T-helper 2 cell treated with Interferon-gamma antibody and Interleukin-4, amounts not matched to agents 5 μg/mL and 100 μg/mL, for 36 hours (primary cell): ENCODE measurements at regions not wholly inside any gene's neighbourhood (a gene's known extent, or its start where the extent isn't known, plus 50 kb on each side); places are given as distances from the start of the nearest gene placed in this dataset.
"Not testable (repeated sequence)": the region's sequence is repeated elsewhere in the genome, so short reads cannot be mapped to it uniquely, and the experiment has no call there.

Experiments
- DNase-seq: peaks from one replicate; pipeline ENCODE4 v3.0.0; 2021; ENCODE audit warnings: low spot score
- H3K27ac Mint-ChIP-seq: one replicate; pipeline ENCODE4 v1.8.0; 2021; ENCODE audit warnings: mild to moderate bottlenecking, mixed read lengths
- H3K27me3 Mint-ChIP-seq: one replicate; pipeline ENCODE4 v1.8.0; 2021; ENCODE audit warnings: low read depth, mixed read lengths
- H3K36me3 Mint-ChIP-seq: one replicate; pipeline ENCODE4 v1.8.0; 2021; ENCODE audit warnings: low read depth, mixed read lengths
- H3K4me1 Mint-ChIP-seq: one replicate; pipeline ENCODE4 v1.8.0; 2021; ENCODE audit warnings: low read depth, mixed read lengths
- H3K4me3 Mint-ChIP-seq: one replicate; pipeline ENCODE4 v1.8.0; 2022; ENCODE audit warnings: mild to moderate bottlenecking, moderate library complexity, mixed read lengths
- H3K9me3 Mint-ChIP-seq: one replicate; pipeline ENCODE4 v1.8.0; 2021; ENCODE audit warnings: mixed read lengths

DNA sequence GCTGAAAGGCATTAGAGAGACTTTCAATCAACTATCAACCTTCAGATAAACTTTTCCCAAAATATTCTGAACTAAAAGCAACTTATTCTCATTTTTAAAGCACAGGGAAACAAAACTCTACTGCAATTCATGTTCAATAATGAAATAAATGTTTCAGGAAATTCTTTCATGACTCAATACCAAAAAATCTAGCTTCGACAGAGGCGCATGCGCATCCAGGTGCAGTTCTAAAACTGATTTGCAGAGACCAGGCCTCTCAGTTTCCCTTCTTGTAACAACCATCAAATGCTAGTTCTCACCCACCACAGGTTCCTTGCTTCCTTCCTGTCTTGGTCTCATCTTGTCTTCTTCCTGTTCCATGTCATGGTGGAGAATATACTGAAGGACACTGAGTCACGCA is 55.3 kb upstream of the NRBF2 start:
- DNase-seq = no peak
- H3K27me3 Mint-ChIP-seq = peaks cover 5% of the 10 kb centered on the region

DNA sequence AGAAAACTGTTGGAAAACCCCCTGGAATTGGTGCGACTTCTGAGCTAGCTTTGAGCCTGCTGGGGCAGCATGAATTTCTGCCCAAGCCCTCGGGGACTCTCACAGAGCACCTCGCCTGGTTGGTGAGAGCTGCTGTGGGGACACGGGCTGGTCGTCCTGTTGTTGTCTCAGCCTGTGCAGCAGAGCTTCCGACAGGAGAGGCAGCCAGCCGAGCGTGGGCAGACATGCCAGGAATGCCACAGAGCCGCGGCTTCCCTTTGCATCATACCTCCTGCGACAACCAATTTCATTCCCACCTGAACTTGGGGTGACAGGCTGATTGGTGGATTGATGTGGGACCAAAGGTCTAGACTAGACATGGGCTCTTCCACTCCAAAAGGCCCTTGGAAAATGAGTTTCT is 60.2 kb upstream of the NRBF2 start:
- H3K27ac Mint-ChIP-seq = no peak overlapping the region
- no peaks in the 10 kb centered on the region for H3K9me3 Mint-ChIP-seq
- no peak for DNase-seq
- peaks cover 11% of the 10 kb centered on the region for H3K4me1 Mint-ChIP-seq
- H3K36me3 Mint-ChIP-seq = no peaks in the 10 kb centered on the region
- no peak overlapping the region for H3K4me3 Mint-ChIP-seq
- peaks cover 4% of the 10 kb centered on the region for H3K27me3 Mint-ChIP-seq

More for the DNA sequence above, 55.3 kb upstream of the NRBF2 start:
- no peaks in the 10 kb centered on the region for H3K36me3 Mint-ChIP-seq
- H3K4me1 Mint-ChIP-seq = peaks cover 5% of the 10 kb centered on the region
- H3K9me3 Mint-ChIP-seq = no peaks in the 10 kb centered on the region
- H3K27ac Mint-ChIP-seq = no peak overlapping the region
- no peak overlapping the region for H3K4me3 Mint-ChIP-seq

DNA sequence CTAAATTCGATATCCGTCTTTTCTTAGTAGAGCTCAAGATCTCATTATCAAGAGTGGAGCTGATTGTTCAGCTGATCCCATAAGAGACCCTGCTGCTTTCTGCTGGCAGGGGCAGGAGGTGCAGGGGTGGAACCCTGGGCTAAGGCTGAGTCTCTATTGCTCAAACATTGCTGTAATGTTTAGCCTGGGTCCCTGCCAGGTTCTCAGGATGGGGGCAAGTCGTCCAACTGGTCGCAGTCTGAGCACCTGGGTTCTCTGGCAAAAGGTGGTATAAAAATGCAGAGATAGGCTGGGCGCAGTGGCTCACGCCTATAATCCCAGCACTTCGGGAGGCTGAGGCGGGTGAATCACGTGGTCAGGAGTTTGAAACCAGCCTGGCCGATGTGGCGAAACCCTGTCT is 62.0 kb upstream of the NRBF2 start:
- Mint-ChIP-seq H3K27ac (no peak overlapping the region), H3K9me3 (no peaks in the 10 kb centered on the region), H3K27me3 (peaks cover 4% of the 10 kb centered on the region), H3K4me3 (no peak overlapping the region), H3K4me1 (peaks cover 9% of the 10 kb centered on the region), H3K36me3 (no peaks in the 10 kb centered on the region)
- DNase-seq = no peak

DNA sequence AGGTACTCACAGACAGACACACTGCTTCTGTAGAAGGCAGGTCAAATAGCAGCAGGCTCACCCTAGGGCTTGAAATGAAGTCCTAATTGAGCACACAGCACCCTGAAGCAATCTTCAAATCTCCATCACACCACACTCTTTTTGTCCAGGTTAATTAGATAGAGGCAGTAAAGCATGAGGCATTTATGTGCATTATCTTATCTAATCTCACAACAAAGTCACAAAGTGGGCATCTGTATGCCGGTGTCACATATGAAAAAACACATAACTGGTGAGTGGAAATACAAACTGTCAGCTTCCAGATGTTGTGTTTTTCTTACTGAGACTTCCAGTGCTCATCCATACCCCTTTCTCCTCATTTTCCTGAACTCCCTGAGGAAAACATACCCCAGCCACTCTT is 63.8 kb upstream of the NRBF2 start:
- no peaks in the 10 kb centered on the region for H3K9me3 Mint-ChIP-seq
- peaks cover 13% of the 10 kb centered on the region for H3K4me1 Mint-ChIP-seq
- no peaks in the 10 kb centered on the region for H3K36me3 Mint-ChIP-seq
- no peak overlapping the region for H3K4me3 Mint-ChIP-seq
- no peak overlapping the region for H3K27ac Mint-ChIP-seq
- peaks cover 13% of the 10 kb centered on the region for H3K27me3 Mint-ChIP-seq
- DNase-seq = no peak

DNA sequence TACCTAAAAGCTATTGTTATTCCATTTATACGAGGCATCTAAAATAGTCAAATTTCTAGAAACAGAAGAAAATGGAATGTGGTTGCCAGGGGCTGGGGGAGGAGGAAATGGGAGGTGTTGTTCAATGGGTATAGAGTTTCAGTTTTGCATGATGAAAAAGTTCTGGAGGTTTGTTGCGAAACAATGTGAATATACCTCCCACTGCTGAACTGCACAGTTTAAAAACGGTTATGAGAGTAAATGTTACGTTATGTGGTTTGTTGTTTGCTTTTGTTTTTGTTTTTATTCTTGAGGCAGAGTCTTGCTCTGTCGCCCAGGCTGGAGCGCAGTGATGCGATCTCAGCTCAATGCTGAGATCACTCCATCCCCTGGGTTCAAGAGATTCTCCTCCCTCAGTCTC is 64.9 kb upstream of the NRBF2 start:
- Mint-ChIP-seq H3K27ac (no peak overlapping the region), H3K36me3 (no peaks in the 10 kb centered on the region), H3K9me3 (no peaks in the 10 kb centered on the region), H3K4me3 (peak overlapping the region; percentile 23), H3K27me3 (peaks cover 11% of the 10 kb centered on the region), H3K4me1 (peaks cover 16% of the 10 kb centered on the region)
- peak; percentile 40 for DNase-seq

DNA sequence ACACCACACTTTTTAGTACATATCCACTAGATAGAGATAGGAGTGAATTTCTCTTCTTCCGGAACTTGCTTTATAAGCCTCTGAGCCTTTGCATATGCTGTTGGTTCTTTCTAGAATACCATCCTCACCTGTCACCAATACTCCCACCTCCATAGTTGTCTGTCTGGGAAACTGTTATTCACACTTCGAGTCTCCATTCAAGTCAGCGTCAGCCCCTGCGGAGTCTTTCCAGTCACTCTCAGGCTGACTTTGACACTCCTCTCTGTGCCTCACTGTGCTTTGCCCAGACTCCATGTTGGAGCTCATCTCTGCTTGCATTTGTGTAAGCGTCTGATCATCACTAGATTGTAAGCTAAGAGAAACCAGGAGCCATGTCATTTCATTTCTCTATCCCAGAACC is 66.5 kb upstream of the NRBF2 start:
- no peaks in the 10 kb centered on the region for H3K36me3 Mint-ChIP-seq
- no peaks in the 10 kb centered on the region for H3K9me3 Mint-ChIP-seq
- no peak for DNase-seq
- H3K4me3 Mint-ChIP-seq = no peak overlapping the region
- no peak overlapping the region for H3K27ac Mint-ChIP-seq
- peaks cover 16% of the 10 kb centered on the region for H3K4me1 Mint-ChIP-seq
- H3K27me3 Mint-ChIP-seq = peaks cover 9% of the 10 kb centered on the region

DNA sequence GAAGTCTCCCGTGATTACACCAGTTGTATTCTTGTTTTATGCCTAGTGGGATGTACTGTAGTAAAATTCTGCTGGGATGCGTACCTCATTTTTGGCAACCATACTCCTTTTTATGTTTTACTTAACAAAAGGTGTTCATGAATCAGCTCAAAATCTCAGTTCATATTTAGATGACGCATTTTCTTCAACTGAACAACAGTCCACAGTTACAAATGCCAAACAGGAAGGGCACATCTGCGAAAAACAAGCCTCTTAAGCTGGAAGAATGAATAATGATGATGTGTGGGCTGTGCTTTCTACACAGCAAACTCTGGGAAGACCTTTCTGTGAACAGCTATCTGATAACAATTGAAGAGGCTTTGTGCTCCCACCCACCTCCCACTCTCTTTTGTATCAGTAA is 68.4 kb upstream of the NRBF2 start:
- H3K27ac Mint-ChIP-seq = no peak overlapping the region
- no peak overlapping the region for H3K4me3 Mint-ChIP-seq
- no peaks in the 10 kb centered on the region for H3K36me3 Mint-ChIP-seq
- DNase-seq = peak; percentile 39
- no peaks in the 10 kb centered on the region for H3K9me3 Mint-ChIP-seq
- peaks cover 16% of the 10 kb centered on the region for H3K4me1 Mint-ChIP-seq
- H3K27me3 Mint-ChIP-seq = peaks cover 9% of the 10 kb centered on the region

DNA sequence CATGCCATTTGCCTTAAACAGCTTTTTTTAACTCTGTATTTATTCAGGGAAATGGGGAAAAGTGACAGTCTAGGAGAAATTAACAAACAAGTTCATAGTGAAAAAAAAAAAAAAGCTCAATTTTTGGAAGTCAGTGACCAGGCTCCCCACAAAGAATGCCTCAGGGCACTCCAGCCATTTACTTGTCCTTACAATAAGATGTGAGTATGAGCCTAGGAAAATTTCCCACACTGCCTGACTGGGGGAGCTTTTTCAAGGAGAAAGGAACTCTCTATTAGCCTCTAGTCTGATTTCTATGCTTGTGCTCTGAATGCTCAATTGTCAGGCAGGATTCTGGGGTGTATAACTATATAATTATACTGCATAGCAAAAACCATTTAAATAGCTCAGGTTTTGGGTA is 74.9 kb upstream of the NRBF2 start:
- no peaks in the 10 kb centered on the region for H3K36me3 Mint-ChIP-seq
- H3K9me3 Mint-ChIP-seq = no peaks in the 10 kb centered on the region
- peaks cover 3% of the 10 kb centered on the region for H3K4me1 Mint-ChIP-seq
- H3K4me3 Mint-ChIP-seq = no peak overlapping the region
- no peaks in the 10 kb centered on the region for H3K27me3 Mint-ChIP-seq
- DNase-seq = no peak
- no peak overlapping the region for H3K27ac Mint-ChIP-seq

DNA sequence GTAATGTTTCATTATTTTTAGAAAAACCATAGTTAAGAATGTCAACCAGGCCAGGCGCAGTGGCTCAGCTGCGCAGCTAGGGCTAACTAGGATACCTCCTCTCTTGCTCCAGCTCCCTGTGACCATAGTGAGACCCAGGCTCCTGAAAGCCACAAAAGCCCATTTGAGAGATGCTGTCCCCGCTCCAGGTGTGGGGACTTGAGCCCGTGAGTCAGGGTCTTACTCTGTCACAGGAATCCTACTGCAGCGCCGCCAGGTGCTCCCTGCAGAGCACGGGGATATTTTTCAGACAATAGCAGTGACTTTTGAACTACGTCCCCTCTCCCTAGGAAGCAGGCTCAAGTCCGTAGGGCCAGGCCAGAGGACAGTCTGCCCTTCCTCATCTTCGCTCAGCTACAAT is 75.6 kb upstream of the NRBF2 start:
- Mint-ChIP-seq H3K4me3 (no peak overlapping the region), H3K27me3 (peaks cover 2% of the 10 kb centered on the region), H3K9me3 (no peaks in the 10 kb centered on the region), H3K36me3 (no peaks in the 10 kb centered on the region), H3K4me1 (peaks cover 3% of the 10 kb centered on the region), H3K27ac (no peak overlapping the region)
- no peak for DNase-seq

DNA sequence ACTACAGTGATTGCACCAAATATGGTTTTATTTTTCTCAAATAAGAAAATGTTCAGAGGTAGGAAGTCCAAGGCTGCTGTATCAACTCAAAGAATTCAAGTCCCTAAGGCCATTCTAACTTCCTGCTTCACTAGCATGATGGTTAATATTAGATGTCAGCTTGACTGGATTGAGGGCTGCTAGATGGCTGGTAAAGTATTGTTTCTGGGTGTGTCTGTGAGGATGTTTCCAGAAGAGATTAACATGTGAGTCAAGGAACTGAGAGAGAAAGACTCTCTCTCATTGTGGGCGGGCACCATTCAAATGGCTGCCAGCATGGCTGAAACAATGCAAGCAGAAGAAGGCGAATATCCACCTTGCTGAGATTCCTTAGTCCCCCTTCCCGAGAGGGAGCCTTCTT is 77.4 kb upstream of the NRBF2 start:
- Mint-ChIP-seq H3K27ac (no peak overlapping the region), H3K27me3 (peaks cover 5% of the 10 kb centered on the region), H3K4me3 (no peak overlapping the region), H3K4me1 (peaks cover 3% of the 10 kb centered on the region), H3K9me3 (no peaks in the 10 kb centered on the region), H3K36me3 (no peaks in the 10 kb centered on the region)
- DNase-seq = no peak

DNA sequence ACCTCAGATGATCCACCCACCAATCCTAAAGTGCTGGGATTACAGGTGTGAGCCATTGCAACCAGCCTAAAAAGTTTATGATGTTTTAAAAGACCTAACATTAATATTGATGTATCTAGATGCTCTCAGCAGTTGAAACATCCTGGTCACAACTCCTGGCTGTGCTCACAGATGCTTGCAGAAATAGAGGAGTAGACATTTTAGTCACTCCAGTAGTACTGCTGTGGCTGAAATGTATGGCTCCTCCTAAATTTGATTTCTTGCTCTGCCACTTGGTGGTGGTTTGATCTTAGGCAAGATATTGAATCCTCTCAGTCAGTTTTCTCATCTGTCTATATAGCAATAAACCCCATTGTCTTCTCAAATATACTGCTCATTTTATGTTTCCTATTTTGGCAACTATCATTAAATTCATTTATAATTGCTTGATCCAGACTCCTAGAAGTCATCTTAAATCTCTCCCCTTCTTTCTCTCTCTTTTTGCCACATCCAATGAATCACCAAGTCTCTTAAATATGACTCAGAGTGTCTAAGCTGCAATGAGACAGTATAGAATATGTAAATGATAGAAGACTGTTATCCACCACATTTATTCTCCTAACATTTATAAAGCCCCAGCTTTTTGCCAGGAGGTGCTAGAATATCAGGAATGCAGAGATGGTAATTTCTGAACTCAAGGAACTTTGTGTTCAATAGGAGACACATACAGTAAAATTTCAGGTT is 78.1 kb upstream of the NRBF2 start:
- Mint-ChIP-seq H3K36me3 (no peaks in the 10 kb centered on the region), H3K4me1 (peaks cover 3% of the 10 kb centered on the region), H3K4me3 (no peak overlapping the region), H3K27me3 (peaks cover 7% of the 10 kb centered on the region), H3K27ac (no peak overlapping the region), H3K9me3 (no peaks in the 10 kb centered on the region)
- no peak for DNase-seq

DNA sequence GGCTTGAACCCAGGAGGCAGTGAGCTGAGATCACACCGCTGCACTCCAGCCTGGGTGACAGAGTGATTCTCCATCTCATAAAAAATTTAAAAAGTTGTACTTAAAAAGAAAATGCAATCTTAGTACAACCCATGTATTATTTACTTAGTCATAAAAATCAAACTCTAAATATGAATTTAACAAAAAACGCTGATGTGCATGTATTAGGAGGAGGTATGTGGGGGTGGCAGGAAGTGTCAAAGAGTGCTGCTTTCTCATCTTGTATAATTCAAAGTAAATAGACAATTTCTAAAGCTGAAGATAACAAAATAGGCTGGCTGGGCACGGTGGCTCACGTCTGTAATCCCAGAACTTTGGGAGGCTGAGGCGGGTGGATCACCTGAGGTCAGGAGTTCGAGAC is 81.0 kb upstream of the NRBF2 start:
- Mint-ChIP-seq H3K4me1 (peaks cover 3% of the 10 kb centered on the region), H3K36me3 (no peaks in the 10 kb centered on the region), H3K27me3 (peaks cover 25% of the 10 kb centered on the region), H3K4me3 (no peak overlapping the region), H3K27ac (no peak overlapping the region), H3K9me3 (no peaks in the 10 kb centered on the region)
- DNase-seq = no peak

DNA sequence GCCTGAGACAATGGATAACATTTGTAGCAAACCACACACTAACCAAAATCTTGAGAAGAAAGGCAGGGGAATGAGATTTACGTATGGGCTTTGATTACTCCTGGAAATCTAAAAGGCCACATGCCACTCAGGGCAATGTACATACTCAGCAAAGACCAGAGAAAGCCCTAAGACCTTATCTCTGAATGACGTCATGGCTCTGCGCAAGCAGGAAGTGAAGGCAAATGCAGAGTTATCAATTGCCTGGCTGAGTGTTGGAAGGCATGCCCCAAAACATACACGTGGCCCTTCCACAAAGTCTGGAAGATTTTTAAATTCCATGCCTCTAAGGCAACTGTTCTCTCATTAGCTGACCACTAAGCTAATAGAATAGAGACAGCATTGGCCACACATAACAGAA is 90.9 kb upstream of the NRBF2 start:
- no peak for DNase-seq
- Mint-ChIP-seq H3K9me3 (peaks cover 8% of the 10 kb centered on the region), H3K36me3 (no peaks in the 10 kb centered on the region), H3K27ac (no peak overlapping the region), H3K4me3 (no peak overlapping the region), H3K27me3 (peaks cover 23% of the 10 kb centered on the region), H3K4me1 (no peaks in the 10 kb centered on the region)

DNA sequence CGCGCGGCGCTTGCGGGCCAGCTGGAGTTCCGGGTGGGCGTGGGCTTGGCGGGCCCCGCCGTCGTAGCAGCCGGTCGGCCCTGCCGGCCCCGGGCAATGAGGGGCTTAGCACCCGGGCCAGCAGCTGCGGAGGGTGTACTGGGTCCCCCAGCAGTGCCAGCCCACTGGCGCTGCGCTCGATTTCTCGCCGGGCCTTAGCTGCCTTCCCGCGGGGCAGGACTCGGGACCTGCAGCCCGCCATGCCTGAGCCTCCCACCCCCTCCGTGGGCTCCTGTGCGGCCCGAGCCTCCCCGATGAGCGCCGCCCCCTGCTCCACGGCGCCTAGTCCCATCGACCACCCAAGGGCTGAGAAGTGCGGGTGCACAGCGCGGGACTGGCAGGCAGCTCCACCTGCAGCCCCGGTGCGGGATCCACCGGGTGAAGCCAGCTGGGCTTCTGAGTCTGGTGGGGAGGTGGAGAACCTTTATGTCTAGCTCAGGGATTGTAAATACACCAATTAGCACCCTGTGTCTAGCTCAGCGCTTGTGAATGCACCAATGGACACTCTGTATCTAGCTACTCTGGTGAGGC is 99.4 kb upstream of the NRBF2 start:
- not testable (repeated sequence) for H3K36me3 Mint-ChIP-seq, H3K9me3 Mint-ChIP-seq, H3K27ac Mint-ChIP-seq, H3K4me1 Mint-ChIP-seq, DNase-seq, H3K27me3 Mint-ChIP-seq, H3K4me3 Mint-ChIP-seq

DNA sequence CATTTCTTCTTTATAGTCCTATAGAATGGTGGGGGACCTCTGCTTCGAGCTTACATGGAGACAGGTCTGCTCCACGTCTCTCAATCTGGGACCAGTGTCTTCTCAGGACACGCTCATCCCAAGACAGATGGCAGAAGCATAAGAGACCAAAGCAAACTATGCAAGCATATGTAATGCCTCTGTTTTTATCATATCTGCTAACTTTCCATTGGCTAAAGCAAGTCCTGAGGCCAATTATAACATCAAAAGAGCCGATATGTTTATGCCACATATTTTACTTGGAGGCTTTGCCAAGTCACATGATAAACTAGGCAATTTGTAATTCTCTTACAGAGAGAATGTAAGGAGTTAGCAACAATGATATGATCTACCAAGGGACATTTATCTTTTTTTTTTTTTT is 102.6 kb upstream of the NRBF2 start:
- Mint-ChIP-seq H3K36me3 (no peaks in the 10 kb centered on the region), H3K27me3 (peaks cover 7% of the 10 kb centered on the region), H3K9me3 (no peaks in the 10 kb centered on the region), H3K27ac (no peak overlapping the region), H3K4me1 (no peaks in the 10 kb centered on the region), H3K4me3 (no peak overlapping the region)
- DNase-seq = no peak
